Omental fat pad (tissue), 3 donors: ENCODE measurements at regions not wholly inside any gene's neighbourhood (a gene's known extent, or its start where the extent isn't known, plus 50 kb on each side); places are given as distances from the start of the nearest gene placed in this dataset.

Experiments used
- ATAC-seq: fragments of 150-250 bp; one replicate; pipeline ENCODE4 v1.9.1; 2016; ENCODE audit warnings: mild to moderate bottlenecking, moderate library complexity; ENCODE audit not compliant: low FRiP score
- DNase-seq: peaks from one replicate; pipeline ENCODE4 v3.0.0-alpha.2; 2019; ENCODE audit warnings: low spot score
- CTCF ChIP-seq, 3 donors: fragments of 450-650 bp; IDR thresholded peaks; one replicate each; pipeline ENCODE4 v1.5.1; 2016 to 2017; ENCODE audit warnings: antibody characterized with exemption in 3 of 3, mild to moderate bottlenecking in 3 of 3, moderate library complexity in 2 of 3

- DNase-seq (no peak), ATAC-seq (no peak)
- TF ChIP-seq CTCF (IDR thresholded peaks at IDR 0.05): no peak
Measured at GRCh38 chr5:145324767-145325479, 510.2 kb downstream of the PRELID2 start.

GRCh38 chr5:145324101-145324500 lies 511.0 kb downstream of the PRELID2 start:
- ATAC-seq (no peak), DNase-seq (no peak)
- TF ChIP-seq CTCF (IDR thresholded peaks at IDR 0.05): no peak

GRCh38 chr5:145316282-145316681 lies 518.9 kb downstream of the PRELID2 start:
- ATAC-seq (no peak), DNase-seq (no peak)
- TF ChIP-seq CTCF (IDR thresholded peaks at IDR 0.05): no peak

- no peak for TF ChIP-seq CTCF (IDR thresholded peaks at IDR 0.05)
- no peak for DNase-seq
Measured at GRCh38 chr5:145307866-145308382, 527.2 kb downstream of the PRELID2 start.

GRCh38 chr5:145295236-145295835 lies 539.8 kb downstream of the PRELID2 start:
- ATAC-seq: no peak
- TF ChIP-seq CTCF (IDR thresholded peaks at IDR 0.05): no peak
- no peak for DNase-seq

More at GRCh38 chr5:145307866-145308382, 527.2 kb downstream of the PRELID2 start:
- no peak for ATAC-seq

- no peak for TF ChIP-seq CTCF (IDR thresholded peaks at IDR 0.05)
- ATAC-seq: no peak
- DNase-seq: no peak
Measured at GRCh38 chr5:145294331-145294730, 540.8 kb downstream of the PRELID2 start.

GRCh38 chr5:145293716-145294115 lies 541.4 kb downstream of the PRELID2 start:
- no peak for TF ChIP-seq CTCF (IDR thresholded peaks at IDR 0.05)
- no peak for ATAC-seq

More at GRCh38 chr5:145293716-145294115, 541.4 kb downstream of the PRELID2 start:
- DNase-seq: no peak
